ENCODE measurements at regions not wholly inside any gene's neighbourhood (a gene's known extent, or its start where the extent isn't known, plus 50 kb on each side); places are given as distances from the start of the nearest gene placed in this dataset.
A peak's percentile ranks its signal among the peaks of the same experiment; 100 is the strongest.

- no peak for DNase-seq
Observed at GRCh38 chr16:54405478-54405877, 118.9 kb upstream of the IRX3 start.

GRCh38 chr16:54403580-54403979 is 117.0 kb upstream of the IRX3 start:
- no peak for DNase-seq

- DNase-seq: no peak
Observed at GRCh38 chr16:54402873-54403272, 116.3 kb upstream of the IRX3 start.

GRCh38 chr16:54402270-54402669 is 115.7 kb upstream of the IRX3 start:
- no peak for DNase-seq

- no peak for DNase-seq
Observed at GRCh38 chr16:54400261-54400660, 113.7 kb upstream of the IRX3 start.

- DNase-seq: no peak
Observed at GRCh38 chr16:54398986-54399385, 112.4 kb upstream of the IRX3 start.

- DNase-seq: no peak
Observed at GRCh38 chr16:54397838-54398237, 111.3 kb upstream of the IRX3 start.

GRCh38 chr16:54397190-54397835 is 110.7 kb upstream of the IRX3 start:
- no peak for DNase-seq

- DNase-seq: no peak
Observed at GRCh38 chr16:54389836-54390494, 103.4 kb upstream of the IRX3 start.

- no peak for DNase-seq
Observed at GRCh38 chr16:54385141-54385540, 98.6 kb upstream of the IRX3 start.

- no peak for DNase-seq
Observed at GRCh38 chr16:54381601-54382313, 95.2 kb upstream of the IRX3 start.

GRCh38 chr16:54375071-54375470 is 88.5 kb upstream of the IRX3 start:
- no peak for DNase-seq

GRCh38 chr16:54373534-54374520 is 87.2 kb upstream of the IRX3 start:
- peak; percentile 17 for DNase-seq

- no peak for DNase-seq
Observed at GRCh38 chr16:54370278-54371040, 83.9 kb upstream of the IRX3 start.

GRCh38 chr16:54369861-54370260 is 83.3 kb upstream of the IRX3 start:
- no peak for DNase-seq

- DNase-seq: no peak
Observed at GRCh38 chr16:54366943-54367342, 80.4 kb upstream of the IRX3 start.

- no peak for DNase-seq
Observed at GRCh38 chr16:54365990-54366634, 79.5 kb upstream of the IRX3 start.

- no peak for DNase-seq
Observed at GRCh38 chr16:54363766-54364165, 77.2 kb upstream of the IRX3 start.

- no peak for DNase-seq
Observed at GRCh38 chr16:54362591-54363206, 76.1 kb upstream of the IRX3 start.

GRCh38 chr16:54361246-54361645 is 74.7 kb upstream of the IRX3 start:
- no peak for DNase-seq

GRCh38 chr16:54360681-54361080 is 74.1 kb upstream of the IRX3 start:
- DNase-seq: no peak

All from RPMI8226 (cell line).